ENCODE measurements at regions not wholly inside any gene's neighbourhood (a gene's known extent, or its start where the extent isn't known, plus 50 kb on each side); places are given as distances from the start of the nearest gene placed in this dataset.

DNA sequence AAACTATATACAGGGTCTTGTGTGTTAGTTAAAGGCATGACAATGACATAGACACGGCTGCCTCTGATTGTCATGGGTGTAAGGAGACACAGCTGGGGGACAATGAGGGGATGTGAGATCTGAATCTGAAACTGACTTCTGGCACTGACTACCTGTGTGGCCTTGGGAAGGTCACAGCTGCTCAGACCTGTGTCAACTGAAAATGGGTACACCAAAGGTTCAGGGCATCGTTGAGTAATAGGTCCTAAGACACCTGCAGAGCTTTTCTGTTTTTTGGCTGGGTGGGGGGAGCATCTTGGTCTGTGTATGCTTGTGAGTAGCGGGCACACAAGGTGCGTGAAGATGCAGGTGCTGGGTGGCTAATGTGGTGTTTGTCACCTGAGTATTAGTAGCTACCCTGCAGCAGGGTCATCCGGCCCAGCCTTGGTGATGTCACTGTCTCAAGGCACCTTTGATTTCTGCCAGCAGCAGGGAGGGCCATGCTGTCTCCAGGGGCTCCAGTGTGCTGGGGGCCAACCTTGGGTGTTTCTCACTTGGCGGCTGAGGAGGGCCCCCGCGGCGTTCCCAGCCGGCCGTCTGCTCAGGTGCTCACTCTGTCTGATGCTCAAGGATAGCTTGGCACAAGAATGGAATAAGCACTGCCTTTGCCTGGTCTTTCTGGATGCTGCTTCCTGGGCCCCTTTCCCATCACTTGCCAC lies 53.1 kb upstream of the HS6ST1 start (continued):
- TF ChIP-seq CBX3 (IDR thresholded peaks at IDR 0.05; ENCODE audit: borderline replicate concordance in 1 of 2, low read length in 2 of 2) (no peak), GTF3C2 (IDR thresholded peaks at IDR 0.05; ENCODE audit: borderline replicate concordance, extremely low read depth, insufficient read length) (no peak), ZBTB17 (CRISPR knock-in tag; IDR thresholded peaks at IDR 0.05) (no peak)
- TF ChIP-seq, protein P1, sequence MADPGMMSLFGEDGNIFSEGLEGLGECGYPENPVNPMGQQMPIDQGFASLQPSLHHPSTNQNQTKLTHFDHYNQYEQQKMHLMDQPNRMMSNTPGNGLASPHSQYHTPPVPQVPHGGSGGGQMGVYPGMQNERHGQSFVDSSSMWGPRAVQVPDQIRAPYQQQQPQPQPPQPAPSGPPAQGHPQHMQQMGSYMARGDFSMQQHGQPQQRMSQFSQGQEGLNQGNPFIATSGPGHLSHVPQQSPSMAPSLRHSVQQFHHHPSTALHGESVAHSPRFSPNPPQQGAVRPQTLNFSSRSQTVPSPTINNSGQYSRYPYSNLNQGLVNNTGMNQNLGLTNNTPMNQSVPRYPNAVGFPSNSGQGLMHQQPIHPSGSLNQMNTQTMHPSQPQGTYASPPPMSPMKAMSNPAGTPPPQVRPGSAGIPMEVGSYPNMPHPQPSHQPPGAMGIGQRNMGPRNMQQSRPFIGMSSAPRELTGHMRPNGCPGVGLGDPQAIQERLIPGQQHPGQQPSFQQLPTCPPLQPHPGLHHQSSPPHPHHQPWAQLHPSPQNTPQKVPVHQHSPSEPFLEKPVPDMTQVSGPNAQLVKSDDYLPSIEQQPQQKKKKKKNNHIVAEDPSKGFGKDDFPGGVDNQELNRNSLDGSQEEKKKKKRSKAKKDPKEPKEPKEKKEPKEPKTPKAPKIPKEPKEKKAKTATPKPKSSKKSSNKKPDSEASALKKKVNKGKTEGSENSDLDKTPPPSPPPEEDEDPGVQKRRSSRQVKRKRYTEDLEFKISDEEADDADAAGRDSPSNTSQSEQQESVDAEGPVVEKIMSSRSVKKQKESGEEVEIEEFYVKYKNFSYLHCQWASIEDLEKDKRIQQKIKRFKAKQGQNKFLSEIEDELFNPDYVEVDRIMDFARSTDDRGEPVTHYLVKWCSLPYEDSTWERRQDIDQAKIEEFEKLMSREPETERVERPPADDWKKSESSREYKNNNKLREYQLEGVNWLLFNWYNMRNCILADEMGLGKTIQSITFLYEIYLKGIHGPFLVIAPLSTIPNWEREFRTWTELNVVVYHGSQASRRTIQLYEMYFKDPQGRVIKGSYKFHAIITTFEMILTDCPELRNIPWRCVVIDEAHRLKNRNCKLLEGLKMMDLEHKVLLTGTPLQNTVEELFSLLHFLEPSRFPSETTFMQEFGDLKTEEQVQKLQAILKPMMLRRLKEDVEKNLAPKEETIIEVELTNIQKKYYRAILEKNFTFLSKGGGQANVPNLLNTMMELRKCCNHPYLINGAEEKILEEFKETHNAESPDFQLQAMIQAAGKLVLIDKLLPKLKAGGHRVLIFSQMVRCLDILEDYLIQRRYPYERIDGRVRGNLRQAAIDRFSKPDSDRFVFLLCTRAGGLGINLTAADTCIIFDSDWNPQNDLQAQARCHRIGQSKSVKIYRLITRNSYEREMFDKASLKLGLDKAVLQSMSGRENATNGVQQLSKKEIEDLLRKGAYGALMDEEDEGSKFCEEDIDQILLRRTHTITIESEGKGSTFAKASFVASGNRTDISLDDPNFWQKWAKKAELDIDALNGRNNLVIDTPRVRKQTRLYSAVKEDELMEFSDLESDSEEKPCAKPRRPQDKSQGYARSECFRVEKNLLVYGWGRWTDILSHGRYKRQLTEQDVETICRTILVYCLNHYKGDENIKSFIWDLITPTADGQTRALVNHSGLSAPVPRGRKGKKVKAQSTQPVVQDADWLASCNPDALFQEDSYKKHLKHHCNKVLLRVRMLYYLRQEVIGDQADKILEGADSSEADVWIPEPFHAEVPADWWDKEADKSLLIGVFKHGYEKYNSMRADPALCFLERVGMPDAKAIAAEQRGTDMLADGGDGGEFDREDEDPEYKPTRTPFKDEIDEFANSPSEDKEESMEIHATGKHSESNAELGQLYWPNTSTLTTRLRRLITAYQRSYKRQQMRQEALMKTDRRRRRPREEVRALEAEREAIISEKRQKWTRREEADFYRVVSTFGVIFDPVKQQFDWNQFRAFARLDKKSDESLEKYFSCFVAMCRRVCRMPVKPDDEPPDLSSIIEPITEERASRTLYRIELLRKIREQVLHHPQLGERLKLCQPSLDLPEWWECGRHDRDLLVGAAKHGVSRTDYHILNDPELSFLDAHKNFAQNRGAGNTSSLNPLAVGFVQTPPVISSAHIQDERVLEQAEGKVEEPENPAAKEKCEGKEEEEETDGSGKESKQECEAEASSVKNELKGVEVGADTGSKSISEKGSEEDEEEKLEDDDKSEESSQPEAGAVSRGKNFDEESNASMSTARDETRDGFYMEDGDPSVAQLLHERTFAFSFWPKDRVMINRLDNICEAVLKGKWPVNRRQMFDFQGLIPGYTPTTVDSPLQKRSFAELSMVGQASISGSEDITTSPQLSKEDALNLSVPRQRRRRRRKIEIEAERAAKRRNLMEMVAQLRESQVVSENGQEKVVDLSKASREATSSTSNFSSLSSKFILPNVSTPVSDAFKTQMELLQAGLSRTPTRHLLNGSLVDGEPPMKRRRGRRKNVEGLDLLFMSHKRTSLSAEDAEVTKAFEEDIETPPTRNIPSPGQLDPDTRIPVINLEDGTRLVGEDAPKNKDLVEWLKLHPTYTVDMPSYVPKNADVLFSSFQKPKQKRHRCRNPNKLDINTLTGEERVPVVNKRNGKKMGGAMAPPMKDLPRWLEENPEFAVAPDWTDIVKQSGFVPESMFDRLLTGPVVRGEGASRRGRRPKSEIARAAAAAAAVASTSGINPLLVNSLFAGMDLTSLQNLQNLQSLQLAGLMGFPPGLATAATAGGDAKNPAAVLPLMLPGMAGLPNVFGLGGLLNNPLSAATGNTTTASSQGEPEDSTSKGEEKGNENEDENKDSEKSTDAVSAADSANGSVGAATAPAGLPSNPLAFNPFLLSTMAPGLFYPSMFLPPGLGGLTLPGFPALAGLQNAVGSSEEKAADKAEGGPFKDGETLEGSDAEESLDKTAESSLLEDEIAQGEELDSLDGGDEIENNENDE (IDR thresholded peaks at IDR 0.05; ENCODE audit: low read depth, low read length), result no peak
